HG03196 (cell line): ENCODE measurements at regions not wholly inside any gene's neighbourhood (a gene's known extent, or its start where the extent isn't known, plus 50 kb on each side); places are given as distances from the start of the nearest gene placed in this dataset.

Experiments used
- ATAC-seq: cut with Tn5 transposase; IDR thresholded peaks from one replicate; pipeline ENCODE4 v1.9.1; 2021; ENCODE audit not compliant: unreplicated experiment

DNA sequence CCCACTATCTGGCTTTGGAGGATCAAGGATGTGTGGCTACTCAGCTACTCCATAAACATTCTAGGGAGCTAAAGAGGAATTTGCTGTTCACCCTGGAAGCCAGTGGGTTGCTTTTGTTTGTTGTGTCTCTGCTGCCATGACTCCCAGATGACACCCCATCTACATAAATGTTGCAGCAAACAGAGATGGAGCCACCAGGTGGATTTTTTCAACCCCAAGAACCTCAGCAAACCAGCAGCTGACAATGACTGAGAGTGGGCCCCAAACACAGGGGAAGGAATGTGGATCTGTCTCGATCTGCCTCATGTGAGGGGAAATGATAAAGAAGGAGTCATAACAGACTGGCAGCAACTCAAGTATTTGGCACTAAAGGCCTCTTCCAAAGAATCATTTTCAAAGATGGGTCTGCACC is 132.7 kb upstream of the TNC start:
- ATAC-seq, result no peak

DNA sequence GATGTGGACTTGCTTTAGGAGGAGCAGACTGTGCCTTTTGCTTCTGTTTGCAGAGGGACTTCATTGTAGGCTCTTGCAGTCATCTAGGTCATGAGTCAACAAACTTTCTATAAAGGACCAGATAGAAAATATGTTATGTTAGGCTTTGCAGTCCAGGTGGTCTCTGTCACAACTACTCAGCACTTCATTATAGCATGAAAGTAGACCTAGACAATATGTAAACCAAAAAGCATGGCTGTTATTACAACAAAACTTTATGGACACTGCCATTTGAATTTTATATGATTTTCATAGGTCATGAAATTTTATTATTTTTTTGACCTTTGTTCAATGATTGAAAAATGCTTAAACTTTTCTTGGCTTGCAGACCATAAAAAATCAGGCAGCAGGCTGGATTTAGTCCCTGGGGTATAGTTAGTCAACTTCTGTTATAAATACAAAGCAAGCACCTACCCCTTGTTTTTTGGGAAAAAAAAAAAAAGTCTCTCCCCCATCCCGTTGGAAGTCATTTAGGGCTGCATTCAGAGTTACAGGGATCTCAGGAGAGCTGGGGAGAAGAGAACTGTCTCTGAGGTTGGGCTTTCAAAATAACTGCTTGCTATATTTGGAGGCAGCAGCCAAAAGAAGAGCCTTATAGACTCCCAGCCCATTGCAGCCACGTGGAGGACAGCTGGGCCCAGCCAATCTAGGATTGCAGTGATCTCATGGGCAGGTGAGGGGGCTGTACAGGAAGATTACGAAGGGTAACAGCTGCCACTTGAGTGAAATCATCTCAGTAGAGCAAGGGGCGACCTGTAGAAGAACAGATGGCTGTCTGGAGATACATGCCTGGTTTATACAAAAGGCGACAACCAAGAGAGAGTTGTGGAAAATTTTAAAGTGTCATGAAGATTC is 136.6 kb upstream of the TNC start:
- no peak for ATAC-seq

DNA sequence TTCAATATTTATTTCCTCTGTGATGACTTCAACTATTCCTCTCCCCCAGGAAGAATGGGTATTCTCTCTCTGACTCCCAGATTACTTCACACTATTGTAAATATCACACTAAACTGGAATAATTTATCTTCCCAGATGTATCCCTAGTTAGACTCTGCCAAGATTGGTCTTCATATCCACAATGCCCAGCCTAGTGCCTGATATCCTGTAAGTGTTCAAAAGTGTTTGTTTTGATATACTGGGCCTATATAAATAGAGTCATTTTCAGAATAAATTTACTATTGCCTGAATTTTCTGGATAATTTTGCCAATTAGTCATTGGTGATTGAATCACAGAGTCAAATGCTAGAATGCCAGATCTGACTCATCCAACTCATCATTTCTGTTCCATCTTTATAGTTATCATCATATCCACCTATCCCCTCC is 143.7 kb upstream of the TNC start:
- no peak for ATAC-seq

DNA sequence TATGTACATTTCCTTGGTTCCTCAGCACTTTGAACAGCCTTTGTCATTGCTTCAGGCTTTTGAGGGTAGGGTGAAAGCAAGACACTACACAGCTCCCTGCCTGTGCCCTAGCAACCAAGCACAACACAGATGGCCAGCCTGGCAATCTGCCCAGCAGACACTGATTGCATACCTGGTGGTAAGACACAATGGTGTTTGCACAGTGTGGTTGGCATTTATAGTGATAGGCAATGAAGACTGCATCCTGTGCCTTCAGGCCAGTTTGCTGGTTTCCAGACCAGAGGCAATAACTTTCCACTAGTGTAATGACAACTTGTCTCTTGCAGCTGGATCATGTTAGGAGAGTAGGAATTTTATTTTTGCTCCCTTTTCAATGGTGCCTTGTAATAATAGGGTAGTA is 144.5 kb upstream of the TNC start:
- ATAC-seq, result no peak

DNA sequence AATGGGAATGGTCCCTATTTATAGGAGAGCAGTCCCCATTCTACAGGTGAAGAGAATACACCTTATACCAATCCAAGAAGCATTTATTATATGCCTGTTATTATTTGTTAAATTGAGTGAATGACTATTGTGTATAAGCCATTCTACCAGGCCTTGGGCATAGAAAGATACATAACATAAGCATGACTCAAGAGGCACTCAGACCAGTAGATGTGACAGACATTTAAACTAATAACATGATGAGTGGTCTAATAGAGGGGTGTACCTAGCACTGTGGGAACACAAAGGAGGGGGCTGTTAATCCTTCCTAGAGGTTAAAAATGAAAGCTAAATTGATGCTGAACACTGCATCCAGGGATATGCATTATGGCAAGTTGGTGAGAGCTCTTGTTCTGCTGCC is 145.0 kb upstream of the TNC start:
- no peak for ATAC-seq

DNA sequence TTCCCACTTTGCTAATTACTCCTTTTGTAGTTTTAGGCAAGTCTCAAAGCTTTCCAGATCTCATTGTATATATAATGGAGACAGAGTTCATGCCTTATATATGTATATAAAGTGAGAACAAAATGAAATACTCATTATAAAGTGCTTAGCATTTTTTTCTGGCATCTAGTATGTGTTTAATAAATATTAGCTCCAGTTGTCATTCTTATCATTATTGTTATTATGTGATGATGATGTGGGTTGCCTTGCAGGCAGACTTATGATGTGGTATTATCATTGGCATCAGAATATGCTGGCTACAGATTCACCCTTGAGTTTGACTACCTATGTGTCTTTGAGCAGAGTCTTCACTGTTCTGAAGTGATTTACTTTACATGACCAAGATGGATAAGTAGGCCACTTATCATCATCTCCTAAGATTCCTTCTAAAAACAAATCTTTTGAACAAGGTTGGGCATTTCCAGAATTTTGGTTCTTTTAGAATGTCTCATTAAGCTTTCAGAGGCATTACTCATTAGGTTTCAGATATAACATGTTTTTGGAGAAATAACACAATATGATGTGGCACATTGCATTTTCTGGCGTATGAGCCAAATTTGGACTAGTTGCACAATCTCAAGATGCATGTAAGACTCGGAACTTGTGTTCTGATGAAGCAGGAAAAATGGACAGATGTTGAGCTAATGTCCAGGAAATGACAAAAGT is 145.6 kb upstream of the TNC start:
- ATAC-seq, result no peak

DNA sequence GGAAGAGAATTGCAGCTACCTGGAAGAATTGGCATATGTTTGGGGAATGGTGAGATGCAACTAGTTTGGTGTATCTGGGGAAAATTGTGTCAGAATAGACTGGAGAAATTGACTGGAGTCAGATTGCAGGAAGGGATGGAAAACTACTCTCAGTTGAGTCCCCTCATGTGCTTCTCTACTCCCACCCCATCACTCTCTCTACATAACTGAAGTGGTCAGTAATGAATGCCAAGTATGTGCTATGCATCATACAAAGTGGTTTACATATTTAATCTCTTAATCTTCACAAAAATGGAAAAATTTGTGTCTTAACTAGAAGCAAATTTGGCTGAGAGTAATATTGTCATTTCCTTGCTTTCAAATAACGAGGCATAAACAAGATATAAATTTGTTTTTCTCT is 146.4 kb upstream of the TNC start:
- no peak for ATAC-seq

DNA sequence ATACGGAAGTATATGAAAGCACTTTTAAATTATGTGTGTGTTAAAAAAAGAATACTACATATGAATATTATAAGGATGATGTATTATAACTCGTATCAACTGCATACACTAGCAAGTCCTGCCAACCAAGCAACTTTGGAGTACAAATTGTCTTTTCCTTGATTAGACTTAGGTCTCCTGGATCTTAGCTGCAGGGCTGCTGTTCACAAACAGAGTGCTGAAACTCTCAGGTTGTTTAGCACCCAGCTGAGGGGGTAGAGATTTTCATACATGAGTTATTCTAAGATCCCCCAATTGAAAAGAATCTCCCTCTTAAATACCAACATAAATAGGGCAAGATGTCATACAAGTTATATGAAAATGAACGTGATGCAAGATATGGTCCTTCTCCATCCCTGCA is 149.8 kb upstream of the TNC start:
- ATAC-seq, result no peak

DNA sequence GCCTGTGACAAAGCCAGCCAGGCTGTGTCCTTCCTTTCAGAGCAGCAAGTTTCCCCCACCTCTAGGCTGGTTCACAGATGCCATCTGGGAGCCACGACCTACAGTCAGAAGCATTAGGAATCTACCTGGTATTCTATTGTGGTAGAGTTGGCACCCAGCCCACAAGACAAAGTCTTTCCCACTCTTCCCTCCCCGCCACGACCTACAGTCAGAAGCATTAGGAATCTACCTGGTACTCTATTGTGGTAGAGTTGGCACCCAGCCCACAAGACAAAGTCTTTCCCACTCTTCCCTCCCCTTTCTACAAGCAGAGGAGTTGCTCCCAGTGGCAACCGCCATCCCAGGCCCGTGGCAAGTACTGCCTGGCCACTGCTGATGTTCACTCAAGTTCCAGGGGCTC is 157.8 kb upstream of the TNC start:
- no peak for ATAC-seq

DNA sequence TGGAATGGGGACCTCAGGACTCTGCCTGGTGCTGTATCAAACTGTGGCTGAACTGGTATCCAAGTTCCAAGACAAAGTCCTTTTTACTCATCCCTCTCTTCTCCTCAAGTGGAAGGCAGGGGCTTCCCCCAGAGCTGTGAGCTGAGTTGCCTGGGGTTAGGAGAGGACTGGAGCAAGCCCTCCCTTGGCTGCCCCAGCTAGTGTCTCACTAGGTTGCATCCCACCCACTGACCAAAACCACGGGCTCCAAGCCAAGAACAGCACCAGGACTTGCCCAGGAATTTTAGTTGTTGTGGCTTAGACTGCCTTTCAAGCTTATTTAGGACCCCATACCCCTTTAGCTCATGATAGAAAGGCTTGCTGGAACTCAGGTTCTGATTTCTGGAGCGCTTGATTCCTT is 158.7 kb upstream of the TNC start:
- no peak for ATAC-seq

DNA sequence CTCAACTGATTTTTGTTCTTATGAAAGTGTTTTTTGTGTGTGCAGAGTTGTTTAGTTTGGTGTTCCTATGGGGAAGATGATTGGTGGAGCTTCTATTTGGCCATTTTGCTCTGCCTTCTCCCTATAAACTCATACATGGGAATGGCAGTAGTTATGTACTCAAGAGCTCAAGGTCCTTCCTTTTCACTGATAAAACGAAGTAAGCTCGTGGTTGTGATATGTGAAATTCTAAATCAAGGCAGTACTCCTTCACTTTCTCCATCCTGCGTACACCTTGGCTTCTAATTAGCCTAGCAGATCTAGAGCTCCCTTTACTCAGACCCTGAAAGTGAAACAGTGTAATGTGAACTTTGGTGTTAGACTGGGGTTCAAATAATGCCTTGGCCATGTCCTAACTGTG is 159.3 kb upstream of the TNC start:
- ATAC-seq, result no peak

DNA sequence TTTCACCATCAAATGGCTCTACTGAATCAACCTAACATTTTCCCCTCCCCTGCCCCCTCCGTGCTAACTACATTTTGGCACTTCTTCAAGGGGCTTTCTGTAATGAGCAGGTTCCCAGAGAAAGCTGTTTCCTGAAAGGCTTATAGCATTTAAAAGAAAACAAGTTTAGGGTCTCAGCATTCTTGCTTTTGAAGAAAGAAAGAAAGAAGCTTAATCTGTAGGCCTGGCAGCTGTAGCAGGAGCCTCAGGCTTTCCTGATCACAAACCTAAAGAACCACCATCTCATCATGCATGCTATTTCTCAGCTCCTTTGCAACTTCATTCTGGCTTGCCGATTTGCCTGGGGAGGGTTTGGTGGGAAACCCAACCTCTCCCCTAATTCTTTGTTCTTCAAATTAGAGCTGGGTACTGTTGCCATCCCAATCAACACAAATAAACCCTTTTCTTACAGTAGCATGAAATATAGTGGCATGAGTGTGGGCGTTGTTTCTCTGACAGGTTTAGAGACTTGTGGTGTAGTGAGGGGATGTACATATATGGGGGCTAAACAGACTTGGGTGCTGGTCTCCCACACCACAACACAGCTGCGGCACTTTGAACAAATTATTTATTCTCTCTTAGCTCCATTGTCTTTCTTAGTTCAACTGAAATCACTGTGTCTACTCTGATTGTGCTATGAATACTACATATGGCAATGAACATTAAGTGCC is 160.5 kb upstream of the TNC start:
- no peak for ATAC-seq

DNA sequence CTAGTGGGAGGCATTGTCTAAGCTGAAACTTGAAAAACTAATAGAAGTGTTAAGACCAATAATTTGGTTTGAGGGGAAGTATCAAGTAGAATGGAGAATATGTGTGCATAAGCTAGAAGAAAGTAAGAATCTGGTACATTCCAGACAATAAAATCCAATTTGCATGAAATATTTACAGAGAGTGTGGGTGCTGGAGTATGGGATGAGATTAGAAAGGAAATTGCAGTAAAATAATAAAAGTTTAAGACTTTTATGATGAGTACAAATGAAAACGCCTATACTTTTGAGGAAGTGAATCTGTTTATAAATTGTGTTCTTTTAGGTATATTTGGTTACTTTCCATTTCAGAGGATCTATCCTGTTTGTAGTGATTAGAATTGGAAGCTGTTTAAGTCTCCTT is 165.4 kb upstream of the TNC start:
- no peak for ATAC-seq

DNA sequence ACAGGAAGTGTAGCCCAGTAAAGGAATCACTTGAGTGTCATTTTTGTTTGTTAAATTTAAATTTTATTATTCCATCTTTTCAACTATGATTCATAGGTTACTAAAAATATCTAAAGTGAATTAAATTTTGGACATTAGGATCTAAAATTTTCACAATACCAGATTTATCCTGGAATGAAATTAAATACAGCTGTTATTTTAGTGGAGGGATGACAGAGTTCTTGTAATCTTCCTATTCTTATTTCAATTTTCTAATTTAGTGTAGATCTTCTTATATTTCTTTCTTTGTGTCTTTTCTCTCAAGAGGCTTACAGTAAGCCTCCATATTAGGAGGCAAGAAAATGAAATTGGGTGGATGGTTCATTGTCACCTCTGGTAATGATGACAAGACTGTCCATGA is 167.9 kb upstream of the TNC start:
- ATAC-seq, result no peak

DNA sequence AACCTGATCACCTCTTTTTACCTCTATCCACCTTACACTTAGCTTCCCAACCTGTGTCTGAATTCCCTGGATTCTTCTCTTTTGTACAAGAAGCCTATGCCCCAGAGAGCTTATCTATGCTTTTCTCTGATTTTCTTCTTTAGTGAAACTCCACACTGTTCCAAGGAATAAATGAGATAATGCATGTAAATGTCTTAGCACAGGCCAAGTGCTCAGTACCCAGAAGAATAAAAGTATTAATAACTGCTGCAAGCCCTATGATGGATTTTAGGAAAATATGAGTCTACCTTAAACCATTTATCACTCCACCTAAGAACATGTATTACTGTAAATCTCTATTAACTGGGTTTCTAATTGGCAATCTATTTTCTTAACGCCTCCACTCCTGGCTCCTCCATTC is 168.5 kb upstream of the TNC start:
- no peak for ATAC-seq

DNA sequence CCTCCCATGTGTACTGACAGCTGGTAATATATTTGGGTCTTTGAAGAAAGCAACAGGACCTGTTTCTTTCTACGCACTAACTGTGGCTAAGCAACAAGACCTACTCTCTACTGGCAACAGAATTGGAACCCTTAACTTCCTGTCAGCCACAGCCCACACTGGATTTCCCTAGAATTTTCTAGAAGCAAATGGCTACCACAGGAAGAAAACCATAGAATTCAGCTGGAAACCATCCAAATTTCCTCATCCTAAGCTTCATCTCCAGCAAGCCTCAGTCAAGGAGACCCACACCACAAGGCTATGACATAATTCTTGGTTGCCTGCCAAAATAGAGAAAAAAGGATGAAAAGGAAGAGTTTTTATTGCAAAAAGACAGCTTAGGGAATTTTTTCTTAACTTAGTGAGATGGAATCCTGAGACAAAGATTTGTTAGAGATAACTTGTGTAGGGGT is 171.8 kb upstream of the TNC start:
- ATAC-seq, result no peak

DNA sequence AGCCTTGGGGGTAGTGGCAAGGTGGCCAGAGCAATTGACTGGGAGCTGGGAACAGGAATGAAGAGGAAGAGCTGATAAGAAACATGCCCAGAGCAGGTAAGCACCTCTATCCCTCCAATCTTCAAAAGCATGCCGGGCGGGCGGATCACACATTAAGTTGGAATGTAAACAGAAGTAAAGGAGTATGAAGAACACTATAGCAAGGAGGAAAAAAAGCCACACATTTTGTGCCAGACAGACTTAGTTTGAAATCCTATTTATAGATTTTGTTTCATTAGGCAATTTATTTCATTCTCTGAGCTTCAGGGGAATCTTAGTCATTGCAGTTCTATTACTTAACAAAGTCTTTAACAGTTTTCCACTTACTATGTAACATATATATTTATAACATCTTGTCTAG is 173.9 kb upstream of the TNC start:
- no peak for ATAC-seq

DNA sequence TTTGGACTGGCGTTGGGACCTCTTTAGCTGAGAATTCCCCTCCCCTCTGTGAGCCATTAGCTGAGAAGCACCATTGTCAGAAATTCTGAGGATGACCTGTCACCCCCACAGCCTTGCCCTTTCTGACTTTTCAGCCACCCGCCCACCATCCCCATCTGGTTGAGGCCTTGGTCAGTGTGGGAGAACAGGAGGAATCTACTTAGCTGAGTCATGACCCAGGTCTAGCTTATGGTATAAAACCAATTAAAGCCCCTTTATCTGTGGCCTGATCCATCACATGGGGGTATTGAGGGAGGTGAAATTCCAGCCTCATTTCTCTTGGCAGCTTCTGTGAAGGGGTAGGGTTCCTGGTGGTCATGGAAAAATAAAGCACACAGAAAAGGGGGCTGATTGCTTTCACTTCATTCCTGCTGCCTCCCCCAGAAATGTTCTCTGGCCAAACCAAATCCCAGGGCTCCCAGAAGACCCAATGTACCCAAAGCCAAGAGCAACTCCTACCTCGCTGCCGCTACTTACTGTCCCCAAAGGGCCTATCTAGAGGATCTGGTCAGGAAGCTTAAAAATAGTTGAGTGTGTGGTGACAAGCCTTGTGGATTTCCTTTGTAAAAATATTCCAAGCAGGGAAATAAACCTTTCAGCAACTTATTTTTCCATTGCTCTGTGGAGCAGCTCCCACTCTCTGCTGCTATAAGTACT is 174.8 kb upstream of the TNC start:
- no peak for ATAC-seq

DNA sequence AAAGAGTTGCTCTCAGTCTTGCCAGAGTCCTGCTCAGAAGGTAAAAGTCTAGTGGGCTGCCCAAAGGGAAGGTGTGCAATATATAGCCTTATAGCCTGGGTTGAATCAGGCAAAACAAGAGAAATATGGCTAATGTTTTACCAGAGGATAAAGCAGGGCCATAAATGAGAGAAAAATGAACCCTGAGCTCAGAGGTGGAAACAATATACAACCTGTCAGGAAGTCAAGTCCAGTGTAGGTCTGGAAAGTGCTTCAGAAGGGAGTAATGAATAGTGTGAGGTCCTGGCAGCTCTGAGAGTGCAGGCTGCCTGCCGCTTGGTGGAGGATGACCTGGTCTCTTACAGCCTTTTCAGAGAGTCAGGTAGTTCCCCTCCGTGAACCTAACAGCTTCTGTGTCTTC is 177.8 kb upstream of the TNC start:
- no peak for ATAC-seq

DNA sequence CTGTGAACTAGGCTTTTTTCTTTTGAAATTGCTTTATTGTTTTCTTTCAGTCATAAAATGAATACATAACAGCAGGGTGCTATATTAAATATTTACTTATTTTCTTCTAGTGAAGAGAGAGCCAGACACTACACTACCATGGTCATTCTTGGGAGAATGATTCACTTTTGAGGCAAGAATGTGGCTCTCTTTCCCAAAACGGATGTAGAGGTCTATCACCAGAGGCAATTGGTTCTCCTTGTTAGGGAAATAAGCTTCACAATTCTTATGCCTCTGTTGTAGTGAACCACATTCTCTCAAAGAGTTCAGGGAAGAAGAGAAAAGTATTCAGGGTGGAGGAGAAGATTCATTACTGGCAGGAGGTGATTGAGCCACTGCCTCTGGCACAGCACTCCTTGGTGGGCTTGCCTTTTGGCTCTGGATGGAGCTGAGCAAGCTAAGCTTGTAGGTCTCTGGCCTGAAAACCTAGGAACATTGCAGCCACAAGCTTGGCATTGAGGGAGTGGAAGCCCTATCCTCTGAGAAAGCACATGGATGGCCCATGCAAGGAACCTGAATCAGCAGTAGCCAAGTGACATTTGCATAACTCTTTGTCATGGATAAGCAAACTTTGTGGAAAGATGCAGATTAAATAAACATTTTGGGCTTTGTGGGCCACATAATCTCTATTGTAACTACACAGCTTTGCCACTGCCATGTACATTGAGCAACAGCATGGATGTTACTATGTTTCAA is 179.0 kb upstream of the TNC start:
- ATAC-seq, result no peak

DNA sequence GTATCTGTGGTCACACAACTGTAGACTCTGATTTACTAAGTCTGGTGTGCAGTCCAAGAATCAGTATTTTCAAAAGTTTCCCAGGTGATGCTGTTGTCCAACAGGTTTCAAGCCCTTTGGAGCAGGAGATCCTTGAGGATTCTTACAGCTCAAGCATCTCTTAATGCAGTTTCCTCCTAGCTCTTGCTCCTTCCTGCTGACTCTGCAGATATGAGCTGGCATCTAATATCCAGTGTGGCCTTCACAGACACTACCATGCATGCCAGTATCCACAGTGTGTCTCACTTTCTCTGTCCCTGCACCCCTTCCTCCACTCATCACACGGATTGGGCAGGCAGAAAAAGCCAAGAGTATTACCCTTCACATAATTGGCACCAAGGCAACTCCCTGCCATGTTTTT is 182.2 kb upstream of the TNC start:
- ATAC-seq, result no peak
